HG03469 (cell line): ENCODE measurements at regions not wholly inside any gene's neighbourhood (a gene's known extent, or its start where the extent isn't known, plus 50 kb on each side); places are given as distances from the start of the nearest gene placed in this dataset.

Experiments
- ATAC-seq: cut with Tn5 transposase; IDR thresholded peaks from one replicate; pipeline ENCODE4 v1.9.1; 2021; ENCODE audit warnings: mild to moderate bottlenecking, moderate library complexity, moderate number of reproducible peaks; ENCODE audit not compliant: unreplicated experiment

- ATAC-seq = no peak
These were observed 544.6 kb downstream of the SLITRK6 start for GRCh38 chr13:85254641-85255040.

DNA sequence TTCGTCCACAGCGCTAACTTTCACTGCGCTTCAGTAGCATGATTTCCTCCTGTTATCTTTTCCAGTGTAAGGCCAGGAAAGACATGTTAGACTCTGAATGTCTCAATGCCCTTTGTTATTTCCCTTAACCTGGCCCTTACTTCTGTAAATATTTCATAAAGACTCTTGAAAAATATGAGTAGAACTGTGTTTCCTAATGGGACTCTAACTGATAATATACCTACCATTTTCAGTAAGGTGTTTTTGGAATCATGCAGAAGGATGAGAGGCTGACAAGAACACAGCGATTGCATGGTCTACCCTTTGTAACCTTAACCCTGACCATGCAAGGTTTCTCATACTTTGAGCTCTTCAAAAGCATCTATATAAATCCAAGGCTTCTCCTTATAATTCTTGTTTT, 550.1 kb downstream of the SLITRK6 start:
- ATAC-seq = no peak

DNA sequence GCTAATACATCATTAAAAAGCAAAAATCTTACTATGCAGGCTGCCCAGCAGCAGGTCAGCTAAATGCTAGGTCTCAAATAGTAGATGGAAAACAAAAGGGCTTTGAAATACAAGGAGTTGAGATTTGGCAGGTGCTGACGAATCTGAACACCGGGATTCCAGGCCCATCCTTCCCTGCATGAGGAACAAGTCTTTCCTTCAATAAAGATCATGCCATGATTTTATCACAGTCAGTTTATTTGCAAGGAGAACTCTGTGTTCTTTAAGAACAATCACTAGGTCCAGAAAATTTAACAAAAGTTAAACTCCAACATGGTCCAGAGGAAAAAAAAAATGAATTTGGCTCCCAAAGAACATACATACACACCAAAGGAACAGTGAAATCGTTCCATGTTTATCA, 551.4 kb downstream of the SLITRK6 start:
- no peak for ATAC-seq

GRCh38 chr13:85243831-85244230, 555.4 kb downstream of the SLITRK6 start:
- no peak for ATAC-seq

- ATAC-seq = no peak
These were observed 558.2 kb downstream of the SLITRK6 start for GRCh38 chr13:85241060-85241459.

DNA sequence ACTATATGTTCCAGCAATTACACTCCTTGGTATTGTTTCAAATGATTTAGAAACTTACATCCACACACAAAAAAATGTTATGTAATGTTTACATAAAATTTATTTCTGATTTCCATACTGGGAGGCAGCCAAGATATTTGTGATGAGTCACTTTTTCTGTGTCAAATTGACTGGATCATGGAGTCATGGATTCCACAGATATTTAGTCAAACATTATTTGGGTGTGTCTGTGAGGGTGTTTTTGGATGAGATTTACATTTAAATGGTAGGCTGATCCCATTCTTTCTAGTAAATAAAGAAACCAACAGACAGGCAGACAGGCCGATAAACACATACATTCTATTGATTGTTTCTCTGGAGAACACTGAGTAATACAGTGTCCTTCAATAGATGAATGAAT, 562.8 kb downstream of the SLITRK6 start:
- ATAC-seq = no peak

- ATAC-seq = no peak
These were observed 568.5 kb downstream of the SLITRK6 start for GRCh38 chr13:85230691-85231093.

DNA sequence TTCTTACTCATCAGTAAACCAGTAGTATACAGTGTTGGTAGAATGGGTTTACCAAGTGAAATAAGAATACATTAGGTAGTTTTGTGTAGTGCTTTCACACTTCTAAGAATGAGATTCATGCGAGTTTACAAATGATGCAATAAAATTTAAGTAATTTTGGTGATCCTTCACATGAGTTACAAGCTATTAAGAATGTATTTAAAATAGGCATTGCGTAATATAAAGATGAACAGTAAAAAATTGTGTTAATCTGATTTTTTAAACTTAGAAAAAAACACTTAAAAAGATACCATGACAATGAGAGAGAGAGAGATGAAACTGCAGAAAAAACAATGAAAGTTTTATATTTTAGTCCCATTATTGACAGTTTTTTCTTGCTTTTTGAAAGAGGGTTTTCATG, 570.5 kb downstream of the SLITRK6 start:
- no peak for ATAC-seq

DNA sequence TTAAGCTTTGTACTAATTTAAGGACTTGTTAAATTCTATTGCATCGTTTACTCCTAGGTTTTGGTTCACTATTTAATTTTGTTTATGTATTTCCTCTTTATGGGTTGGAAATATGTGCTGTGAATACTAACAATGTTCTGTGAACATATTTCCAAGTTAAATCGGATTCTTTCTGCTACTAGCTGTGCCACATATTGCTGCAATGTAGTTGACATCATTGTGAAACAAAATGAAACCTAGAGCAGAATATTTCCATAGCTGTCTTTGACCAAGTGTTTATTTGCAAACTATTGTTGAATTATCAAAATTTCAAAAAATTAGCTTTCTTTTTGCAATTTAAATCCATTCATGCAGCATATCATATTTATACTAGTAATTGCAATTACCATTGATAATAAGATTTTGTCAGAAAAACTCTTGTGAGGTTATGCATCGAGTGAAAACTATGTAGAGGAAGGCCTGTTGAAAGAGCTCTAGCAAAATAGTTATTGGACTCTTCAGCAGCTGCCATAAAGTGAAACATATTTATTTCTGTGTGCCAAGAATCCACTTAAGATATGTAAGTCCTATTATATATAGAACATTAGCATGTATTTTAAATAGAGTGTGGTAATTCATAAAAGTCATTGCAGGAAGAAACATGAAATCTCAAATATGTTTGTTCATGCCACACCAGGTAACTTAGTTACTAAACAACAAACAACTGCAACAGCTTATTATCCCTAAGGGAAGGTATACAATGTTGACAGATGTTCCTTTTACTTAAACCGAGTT, 575.1 kb downstream of the SLITRK6 start:
- no peak for ATAC-seq

DNA sequence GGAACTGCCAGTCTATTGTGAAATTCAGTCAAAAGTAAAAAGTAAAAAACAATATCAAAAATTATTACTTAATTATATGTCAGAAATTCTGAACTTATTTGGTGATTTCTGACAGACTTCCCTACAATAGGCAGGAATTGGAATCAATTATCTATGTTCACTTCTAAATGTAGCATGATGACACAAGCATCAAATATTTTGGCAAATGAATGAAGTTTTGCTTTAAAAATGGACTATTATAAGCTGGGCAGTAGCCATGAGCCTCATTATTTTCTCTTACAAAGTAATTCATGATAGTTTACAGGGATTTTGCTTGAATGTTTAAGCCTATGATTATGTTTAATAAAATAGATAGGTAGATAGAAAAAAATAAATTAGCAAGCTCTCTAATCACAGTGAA, 582.6 kb downstream of the SLITRK6 start:
- ATAC-seq = no peak

- ATAC-seq = no peak
These were observed 586.5 kb downstream of the SLITRK6 start for GRCh38 chr13:85212692-85213091.

DNA sequence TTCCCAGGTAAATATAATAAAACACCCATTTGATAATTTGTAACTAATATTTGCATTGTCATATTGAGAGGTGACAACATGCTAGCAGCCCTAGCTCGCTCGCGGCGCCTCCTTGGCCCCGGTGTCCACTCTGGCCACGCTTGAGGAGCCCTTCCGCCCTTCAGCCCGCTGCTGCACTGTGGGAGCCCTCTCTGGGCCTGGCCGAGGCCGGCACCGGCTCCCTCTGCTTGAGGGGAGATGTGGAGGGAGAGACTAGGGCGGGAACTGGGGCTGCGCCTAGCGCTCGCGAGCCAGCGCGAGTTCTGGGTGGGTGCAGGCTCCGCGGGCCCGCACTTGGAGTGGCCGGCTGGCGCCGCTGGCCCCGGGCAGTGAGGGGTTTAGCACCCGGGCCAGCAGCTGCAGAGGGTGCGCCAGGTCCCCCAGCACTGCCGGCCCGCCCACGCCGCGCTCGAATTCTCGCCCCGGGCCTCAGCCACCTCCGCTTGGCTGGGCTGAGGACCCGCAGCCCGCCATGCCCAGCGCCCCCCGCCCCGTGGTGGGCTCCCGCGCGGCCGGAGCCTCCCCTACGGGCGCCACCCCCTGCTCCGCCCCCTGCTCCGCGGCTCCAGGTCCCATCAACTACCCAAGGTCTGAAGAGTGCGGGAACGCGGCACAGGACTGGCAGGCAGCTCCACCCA, 594.4 kb downstream of the SLITRK6 start:
- ATAC-seq = no peak

DNA sequence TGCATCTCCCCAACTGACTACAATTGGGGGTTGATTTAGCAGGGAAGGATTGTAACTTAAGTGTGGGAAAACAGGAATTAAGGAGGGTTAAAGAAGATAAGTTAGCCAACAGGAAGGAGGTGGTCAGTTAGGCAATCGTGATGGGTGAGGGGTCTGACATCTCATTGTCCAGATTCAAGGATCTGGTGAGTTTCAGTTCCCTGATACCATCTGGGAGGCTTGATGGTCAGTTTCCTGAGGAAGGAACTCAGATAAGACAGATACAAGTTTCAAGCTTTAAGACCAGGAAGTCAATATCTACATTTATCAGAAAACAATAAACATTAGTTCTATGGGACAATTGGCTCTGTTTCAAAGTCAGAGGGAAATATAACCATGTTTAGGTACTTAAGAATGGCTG, 601.8 kb downstream of the SLITRK6 start:
- ATAC-seq = no peak

DNA sequence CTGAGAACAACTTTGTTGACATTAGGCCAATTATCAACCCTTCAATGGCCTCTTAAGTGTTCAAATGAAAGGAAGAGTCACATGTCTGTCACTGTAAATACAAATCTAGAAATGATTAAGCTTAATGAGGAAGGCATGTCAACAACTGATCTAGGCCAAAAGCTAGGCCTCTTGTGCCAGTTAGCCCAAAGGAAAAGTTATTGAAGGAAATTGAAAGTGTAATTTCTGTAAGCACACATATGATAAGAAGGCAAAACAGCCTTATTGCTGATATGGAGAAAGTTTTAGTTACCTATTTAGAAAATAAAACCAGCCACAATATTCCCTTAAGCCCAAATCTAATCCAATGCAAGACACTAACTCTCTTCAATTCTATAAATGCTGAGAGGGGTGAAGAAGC, 604.7 kb downstream of the SLITRK6 start:
- ATAC-seq = no peak

- no peak for ATAC-seq
These were observed 607.1 kb downstream of the SLITRK6 start for GRCh38 chr13:85191996-85192718.

DNA sequence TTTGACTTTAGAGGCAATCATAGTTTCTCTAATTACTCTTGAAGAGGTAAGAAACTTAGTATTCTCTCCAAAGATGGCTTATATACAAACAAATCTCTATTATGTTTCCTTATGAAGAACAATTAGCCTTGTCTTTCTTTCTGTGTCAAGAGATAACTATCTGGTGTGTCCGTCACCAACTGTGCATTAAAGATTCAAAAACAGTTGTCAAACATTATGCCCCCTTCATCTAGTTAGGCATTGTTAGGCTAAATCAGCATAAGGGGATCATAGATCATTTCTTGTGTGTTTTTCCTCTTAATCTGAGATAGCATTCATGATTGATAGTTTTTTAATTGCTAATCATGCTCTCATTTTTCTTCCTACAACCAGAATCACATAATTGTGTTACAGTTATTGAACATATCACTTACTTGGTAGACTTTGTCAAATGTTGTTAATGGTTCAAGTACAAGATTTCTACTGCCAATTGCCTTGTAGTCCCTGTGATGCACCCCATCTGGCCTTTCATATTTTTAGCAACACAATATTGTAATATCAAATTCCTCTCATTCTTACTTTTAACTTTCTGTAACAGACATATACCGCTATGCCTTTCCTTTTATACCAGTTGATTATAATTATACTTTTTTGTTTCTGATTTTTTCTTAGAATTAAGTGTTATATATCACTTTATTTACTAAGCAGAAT, 612.7 kb downstream of the SLITRK6 start:
- no peak for ATAC-seq

DNA sequence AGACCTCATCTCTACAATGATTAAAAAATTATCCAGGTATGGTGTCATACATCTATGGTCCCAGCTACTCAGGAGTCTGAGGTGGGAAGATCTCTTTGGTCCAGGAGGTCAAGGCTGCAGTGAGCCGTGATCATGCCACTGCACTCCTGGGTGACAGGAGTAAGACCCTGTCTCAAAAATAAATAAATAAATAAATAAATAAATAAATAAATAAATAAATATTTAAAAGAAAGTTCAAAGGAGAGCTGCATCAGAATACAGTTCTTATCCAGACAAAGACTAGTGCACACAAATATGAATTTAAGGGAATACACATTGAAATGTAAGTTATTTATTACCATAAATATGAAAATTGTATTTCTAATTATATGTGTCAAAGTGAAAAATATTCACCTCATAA, 624.9 kb downstream of the SLITRK6 start:
- ATAC-seq = no peak

DNA sequence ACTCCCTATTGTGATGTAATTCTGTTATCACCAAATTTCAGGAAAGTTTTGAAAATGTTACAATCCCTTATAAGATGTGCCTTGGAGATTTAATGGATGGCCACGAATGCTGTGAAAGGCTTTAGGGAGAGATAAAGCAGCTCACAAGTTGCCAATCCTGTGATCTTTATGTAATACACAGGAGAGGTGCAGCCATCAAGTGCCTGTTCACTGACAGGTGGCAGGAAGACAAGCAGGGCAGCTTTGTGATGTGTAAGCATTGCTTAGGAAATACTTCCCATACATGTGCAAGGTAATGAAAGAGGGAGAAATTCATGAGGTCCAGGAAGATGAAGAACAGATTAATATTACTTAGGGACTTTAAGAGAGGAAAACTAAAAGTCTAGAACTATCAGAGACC, 628.8 kb downstream of the SLITRK6 start:
- no peak for ATAC-seq

GRCh38 chr13:85166891-85167290, 632.3 kb downstream of the SLITRK6 start:
- no peak for ATAC-seq

DNA sequence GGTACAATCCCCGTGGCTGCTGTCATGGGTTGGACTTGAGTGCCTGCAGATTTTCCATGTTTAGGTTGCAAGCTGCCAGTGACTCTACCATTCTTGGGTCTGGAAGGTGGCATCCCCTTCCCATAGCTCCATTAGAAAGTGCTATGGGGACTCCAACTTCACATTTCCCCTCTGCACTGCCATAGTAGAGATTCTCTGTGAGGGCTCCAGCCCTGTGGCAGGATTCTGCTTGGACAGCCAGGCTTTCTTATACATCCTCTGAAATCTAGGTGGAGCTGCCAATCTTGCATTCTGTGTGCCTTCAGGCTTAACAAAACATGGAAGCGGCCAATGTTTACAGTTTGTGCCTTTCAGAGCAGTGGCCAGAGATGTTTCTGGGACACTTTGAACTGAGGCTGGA, 636.2 kb downstream of the SLITRK6 start:
- no peak for ATAC-seq

DNA sequence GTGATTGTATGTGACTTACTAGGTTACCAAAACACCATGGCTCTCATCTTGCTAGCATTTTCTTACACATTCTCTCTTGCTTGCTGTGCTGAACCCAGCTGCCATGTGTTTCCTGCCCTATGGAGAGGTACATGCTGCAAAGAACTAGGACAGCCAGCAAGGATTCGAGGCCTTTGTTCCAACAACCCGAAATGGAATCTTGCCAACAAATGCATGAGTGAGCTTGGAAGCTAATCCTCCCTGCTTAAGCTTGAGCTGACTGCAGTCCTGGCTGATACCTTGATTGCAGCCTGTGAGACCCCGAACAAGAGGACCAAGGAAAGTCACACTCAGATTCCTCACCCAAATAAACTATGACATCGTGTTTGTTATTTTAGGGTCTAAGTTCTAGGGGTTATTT, 651.2 kb downstream of the SLITRK6 start:
- ATAC-seq = no peak
